Fibroblast of mammary gland (primary cell): ENCODE measurements at regions not wholly inside any gene's neighbourhood (a gene's known extent, or its start where the extent isn't known, plus 50 kb on each side); places are given as distances from the start of the nearest gene placed in this dataset.

Source experiments
- DNase-seq: peaks from one replicate; pipeline ENCODE4 v3.0.0-alpha.2; 2010; ENCODE audit warnings: low read depth
- H3K4me3 ChIP-seq: 2 replicates; pipeline ENCODE4 v1.5.1; 2011; ENCODE audit warnings: low read depth, mild to moderate bottlenecking, low read length, moderate library complexity; ENCODE audit not compliant: control insufficient read depth
- TF ChIP-seq, protein P1 (sequence below): conservative IDR thresholded peaks from 2 replicates; pipeline ENCODE4 v1.5.1; 2011; ENCODE audit warnings: low read depth, low read length, inconsistent platforms; ENCODE audit not compliant: control insufficient read depth, insufficient read depth

DNA sequence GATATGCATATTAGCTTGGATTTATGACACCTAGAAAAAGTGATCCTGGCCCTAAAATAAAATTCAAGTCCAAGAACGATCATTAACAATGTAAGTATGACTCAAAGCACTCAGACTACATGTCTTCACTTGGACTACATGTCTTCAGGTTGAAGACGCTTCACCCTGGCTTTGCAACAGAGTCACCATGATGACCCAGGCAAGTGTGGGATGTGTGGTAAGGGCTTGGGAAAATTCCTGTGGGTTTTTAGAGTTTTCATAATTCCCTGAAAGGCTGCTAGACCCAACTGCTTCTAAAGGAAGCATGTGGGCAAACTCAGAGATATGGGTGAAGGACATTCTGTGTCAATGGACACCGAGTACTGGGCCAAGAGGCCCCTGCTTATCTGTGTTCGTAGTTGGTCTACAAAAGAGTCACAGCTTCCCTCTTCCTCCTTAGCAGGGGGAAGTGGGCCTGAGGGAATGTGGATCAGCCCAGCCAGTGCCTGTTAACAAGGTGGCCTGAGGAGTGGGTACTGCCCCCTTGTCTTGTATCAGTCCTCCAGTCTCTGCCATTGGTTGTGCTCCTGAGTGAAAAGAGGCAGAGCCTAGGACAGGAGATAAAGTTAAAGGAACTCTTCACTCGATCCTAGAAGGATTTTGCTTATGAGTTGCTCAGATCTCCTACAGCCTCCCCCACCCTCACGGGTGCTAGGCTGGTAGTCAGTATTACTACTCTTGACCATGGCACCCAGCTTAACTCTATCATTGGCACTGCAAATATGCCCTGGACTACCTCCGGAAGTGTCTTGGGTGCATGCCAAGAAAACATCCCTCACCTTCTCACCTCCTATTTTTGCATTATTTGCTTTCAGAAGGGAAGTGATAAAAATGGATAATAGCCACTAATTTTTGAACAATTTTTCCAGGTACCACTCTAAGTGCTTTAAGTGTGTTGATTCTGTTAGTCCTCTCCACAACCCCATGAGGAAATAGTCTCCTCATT lies 406.3 kb downstream of the COG6 start:
- TF ChIP-seq, protein P1, sequence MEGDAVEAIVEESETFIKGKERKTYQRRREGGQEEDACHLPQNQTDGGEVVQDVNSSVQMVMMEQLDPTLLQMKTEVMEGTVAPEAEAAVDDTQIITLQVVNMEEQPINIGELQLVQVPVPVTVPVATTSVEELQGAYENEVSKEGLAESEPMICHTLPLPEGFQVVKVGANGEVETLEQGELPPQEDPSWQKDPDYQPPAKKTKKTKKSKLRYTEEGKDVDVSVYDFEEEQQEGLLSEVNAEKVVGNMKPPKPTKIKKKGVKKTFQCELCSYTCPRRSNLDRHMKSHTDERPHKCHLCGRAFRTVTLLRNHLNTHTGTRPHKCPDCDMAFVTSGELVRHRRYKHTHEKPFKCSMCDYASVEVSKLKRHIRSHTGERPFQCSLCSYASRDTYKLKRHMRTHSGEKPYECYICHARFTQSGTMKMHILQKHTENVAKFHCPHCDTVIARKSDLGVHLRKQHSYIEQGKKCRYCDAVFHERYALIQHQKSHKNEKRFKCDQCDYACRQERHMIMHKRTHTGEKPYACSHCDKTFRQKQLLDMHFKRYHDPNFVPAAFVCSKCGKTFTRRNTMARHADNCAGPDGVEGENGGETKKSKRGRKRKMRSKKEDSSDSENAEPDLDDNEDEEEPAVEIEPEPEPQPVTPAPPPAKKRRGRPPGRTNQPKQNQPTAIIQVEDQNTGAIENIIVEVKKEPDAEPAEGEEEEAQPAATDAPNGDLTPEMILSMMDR = no peak
- DNase-seq = peak; percentile 83
- no peak overlapping the region for H3K4me3 ChIP-seq

DNA sequence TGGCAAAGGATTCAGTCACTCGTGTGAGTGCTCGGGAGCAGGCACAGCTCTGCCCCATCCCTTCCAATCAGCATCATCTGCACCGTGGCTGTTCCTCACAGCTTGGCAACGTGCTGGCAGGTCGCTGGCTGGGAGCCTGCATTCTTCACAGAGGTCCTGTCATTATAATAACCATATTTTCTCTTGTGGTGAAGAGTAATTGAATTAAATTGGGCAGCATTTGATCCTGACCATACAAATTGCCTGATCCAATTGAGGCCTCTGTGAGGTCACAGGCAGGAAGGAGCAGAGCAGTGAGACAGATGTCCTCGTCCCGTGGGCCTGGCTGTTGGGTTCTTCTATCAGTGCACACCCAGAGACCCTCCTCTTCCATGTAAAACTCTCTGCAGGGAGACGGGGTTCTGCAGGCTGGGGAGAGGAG lies 407.8 kb downstream of the COG6 start:
- TF ChIP-seq, protein P1 = no peak
- no peak overlapping the region for H3K4me3 ChIP-seq

DNA sequence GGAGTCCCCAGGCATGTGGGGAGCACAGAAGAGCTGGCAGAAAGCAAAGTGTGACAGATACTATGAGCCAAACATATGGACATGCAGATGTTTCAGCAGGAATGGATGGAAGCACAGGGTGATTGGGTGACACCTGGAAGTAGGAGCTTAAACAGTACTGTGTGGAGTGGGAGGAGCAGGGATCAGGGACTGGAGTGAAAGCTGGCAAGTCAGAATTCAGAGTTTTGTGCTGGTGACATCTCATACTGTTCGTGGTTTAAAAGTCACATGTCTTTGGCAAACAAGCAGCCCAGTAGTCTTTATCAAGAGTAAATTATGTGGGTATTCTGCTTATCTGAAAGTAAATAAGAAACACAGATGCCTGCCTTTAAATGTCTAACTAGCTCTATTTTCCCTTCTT lies 408.2 kb downstream of the COG6 start:
- H3K4me3 ChIP-seq = no peak overlapping the region
- DNase-seq = peak; percentile 34
- TF ChIP-seq, protein P1 = no peak

More for the DNA sequence above, 407.8 kb downstream of the COG6 start:
- DNase-seq = peak; percentile 34

- H3K4me3 ChIP-seq = no peak overlapping the region
- peak; percentile 100 for DNase-seq
- TF ChIP-seq, protein P1 = no peak
These were observed 409.0 kb downstream of the COG6 start for GRCh38 chr13:40064154-40065097.

GRCh38 chr13:40069173-40070044 lies 413.9 kb downstream of the COG6 start:
- H3K4me3 ChIP-seq = no peak overlapping the region
- TF ChIP-seq, protein P1 = peak; percentile 86
- peak; percentile 83 for DNase-seq

DNA sequence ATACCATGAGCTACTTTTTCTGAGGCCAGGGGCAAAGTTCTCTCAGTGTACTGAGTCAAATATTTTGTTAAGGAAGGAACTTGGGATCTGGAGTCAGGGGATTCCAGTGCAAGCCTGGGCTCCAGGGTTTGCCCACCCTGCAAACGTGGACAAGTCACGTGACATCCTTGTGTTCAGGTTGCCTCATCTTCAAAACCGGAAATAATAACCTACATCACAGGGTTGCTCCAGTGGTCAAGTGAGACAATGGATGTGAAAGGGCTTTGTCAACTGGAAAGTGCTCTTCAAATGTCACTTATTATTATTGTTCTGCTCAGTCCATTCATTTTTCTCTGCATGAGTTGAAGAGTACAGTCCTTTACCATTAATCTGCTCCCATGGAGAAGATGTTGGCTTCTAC lies 414.9 kb downstream of the COG6 start:
- DNase-seq = no peak
- no peak overlapping the region for H3K4me3 ChIP-seq
- TF ChIP-seq, protein P1 = no peak
